ENCODE measurements at regions not wholly inside any gene's neighbourhood (a gene's known extent, or its start where the extent isn't known, plus 50 kb on each side); places are given as distances from the start of the nearest gene placed in this dataset.

DNA sequence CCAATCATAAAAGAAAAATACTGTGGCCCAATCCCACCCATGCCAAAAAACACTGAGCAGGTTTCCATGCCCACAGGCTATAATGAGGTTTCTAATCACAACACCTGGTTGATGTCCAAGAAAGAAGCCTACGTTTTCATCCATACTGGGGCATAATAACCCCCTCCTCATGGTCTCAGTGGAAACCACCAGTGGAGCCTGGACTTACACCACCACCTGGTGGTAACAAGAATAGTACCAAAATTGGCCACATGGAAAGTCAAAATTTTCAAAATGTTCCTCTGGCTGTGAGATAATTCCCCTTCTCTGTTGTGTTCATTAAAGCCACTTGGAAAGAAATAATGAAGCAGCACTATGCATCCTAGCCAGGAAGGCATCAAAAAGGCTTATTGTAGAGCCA, 687.3 kb upstream of the ST8SIA4 start:
- no peaks in the 10 kb centered on the region for H3K27me3 ChIP-seq (ENCODE audit: insufficient read depth, low read length, poor library complexity, severe bottlenecking)
- no peak overlapping the region for H2AFZ ChIP-seq (ENCODE audit: low read length)
- no peak overlapping the region for H3K4me2 ChIP-seq (ENCODE audit: low read depth, low read length, poor library complexity, severe bottlenecking)
- no peak overlapping the region for H3K9ac ChIP-seq (ENCODE audit: low read depth, low read length, poor library complexity, severe bottlenecking)
- TF ChIP-seq, protein P1, sequence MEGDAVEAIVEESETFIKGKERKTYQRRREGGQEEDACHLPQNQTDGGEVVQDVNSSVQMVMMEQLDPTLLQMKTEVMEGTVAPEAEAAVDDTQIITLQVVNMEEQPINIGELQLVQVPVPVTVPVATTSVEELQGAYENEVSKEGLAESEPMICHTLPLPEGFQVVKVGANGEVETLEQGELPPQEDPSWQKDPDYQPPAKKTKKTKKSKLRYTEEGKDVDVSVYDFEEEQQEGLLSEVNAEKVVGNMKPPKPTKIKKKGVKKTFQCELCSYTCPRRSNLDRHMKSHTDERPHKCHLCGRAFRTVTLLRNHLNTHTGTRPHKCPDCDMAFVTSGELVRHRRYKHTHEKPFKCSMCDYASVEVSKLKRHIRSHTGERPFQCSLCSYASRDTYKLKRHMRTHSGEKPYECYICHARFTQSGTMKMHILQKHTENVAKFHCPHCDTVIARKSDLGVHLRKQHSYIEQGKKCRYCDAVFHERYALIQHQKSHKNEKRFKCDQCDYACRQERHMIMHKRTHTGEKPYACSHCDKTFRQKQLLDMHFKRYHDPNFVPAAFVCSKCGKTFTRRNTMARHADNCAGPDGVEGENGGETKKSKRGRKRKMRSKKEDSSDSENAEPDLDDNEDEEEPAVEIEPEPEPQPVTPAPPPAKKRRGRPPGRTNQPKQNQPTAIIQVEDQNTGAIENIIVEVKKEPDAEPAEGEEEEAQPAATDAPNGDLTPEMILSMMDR (conservative IDR thresholded peaks at IDR 0.05; ENCODE audit: low read length), result peak; percentile 55
- no peak for TF ChIP-seq EZH2phosphoT487 (IDR thresholded peaks at IDR 0.05; ENCODE audit: borderline replicate concordance)
- H3F3A ChIP-seq (ENCODE audit: low read depth), result no peaks in the 10 kb centered on the region
- no peaks in the 10 kb centered on the region for H3K9me2 ChIP-seq (replicated peaks; ENCODE audit: low read depth, low read length)
- no peak overlapping the region for H3K4me3 ChIP-seq (ENCODE audit: low read length, poor library complexity, severe bottlenecking)
- H3K79me2 ChIP-seq (ENCODE audit: insufficient read depth, low read length), result no peaks in the 10 kb centered on the region
- no peaks in the 10 kb centered on the region for H4K20me1 ChIP-seq (ENCODE audit: insufficient read depth, low read length, poor library complexity, severe bottlenecking)
- H3K9me3 ChIP-seq (ENCODE audit: insufficient read depth, low read depth, low read length), result no peaks in the 10 kb centered on the region
- H3K36me3 ChIP-seq (ENCODE audit: insufficient read depth, low read length), result no peaks in the 10 kb centered on the region
- H3K4me1 ChIP-seq (ENCODE audit: insufficient read depth, low read length, poor library complexity, severe bottlenecking), result no peaks in the 10 kb centered on the region

DNA sequence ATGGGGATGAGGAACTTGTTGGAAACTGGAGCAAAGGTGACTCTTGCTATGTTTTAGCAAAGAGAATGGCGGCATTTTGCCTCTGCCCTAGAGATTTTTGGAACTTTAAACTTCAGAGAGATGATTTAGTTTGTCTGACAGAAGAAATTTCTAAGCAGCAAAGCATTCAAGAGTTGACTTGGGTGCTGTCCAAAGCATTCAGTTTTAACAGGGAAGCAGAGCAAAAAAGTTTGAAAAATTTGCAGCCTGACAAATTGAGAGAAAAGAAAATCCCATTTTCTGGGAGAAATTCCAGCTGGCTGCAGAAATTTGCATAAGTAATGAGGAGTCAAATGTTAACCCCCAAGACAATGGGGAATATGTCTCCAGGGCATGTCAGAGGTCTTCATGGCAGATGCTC, 682.3 kb upstream of the ST8SIA4 start:
- H2AFZ ChIP-seq (ENCODE audit: low read length), result no peak overlapping the region
- no peak overlapping the region for H3K4me2 ChIP-seq (ENCODE audit: low read depth, low read length, poor library complexity, severe bottlenecking)
- no peaks in the 10 kb centered on the region for H3K4me1 ChIP-seq (ENCODE audit: insufficient read depth, low read length, poor library complexity, severe bottlenecking)
- H3K79me2 ChIP-seq (ENCODE audit: insufficient read depth, low read length), result no peaks in the 10 kb centered on the region
- no peaks in the 10 kb centered on the region for H3K9me3 ChIP-seq (ENCODE audit: insufficient read depth, low read depth, low read length)
- TF ChIP-seq EZH2phosphoT487 (IDR thresholded peaks at IDR 0.05; ENCODE audit: borderline replicate concordance), result no peak
- TF ChIP-seq, protein P1 (conservative IDR thresholded peaks at IDR 0.05; ENCODE audit: low read length), result no peak
- H3K9me2 ChIP-seq (replicated peaks; ENCODE audit: low read depth, low read length), result no peaks in the 10 kb centered on the region
- H3K36me3 ChIP-seq (ENCODE audit: insufficient read depth, low read length), result no peaks in the 10 kb centered on the region
- H4K20me1 ChIP-seq (ENCODE audit: insufficient read depth, low read length, poor library complexity, severe bottlenecking), result no peaks in the 10 kb centered on the region
- H3F3A ChIP-seq (ENCODE audit: low read depth), result no peaks in the 10 kb centered on the region
- H3K4me3 ChIP-seq (ENCODE audit: low read length, poor library complexity, severe bottlenecking), result no peak overlapping the region
- H3K9ac ChIP-seq (ENCODE audit: low read depth, low read length, poor library complexity, severe bottlenecking), result no peak overlapping the region
- no peaks in the 10 kb centered on the region for H3K27me3 ChIP-seq (ENCODE audit: insufficient read depth, low read length, poor library complexity, severe bottlenecking)

DNA sequence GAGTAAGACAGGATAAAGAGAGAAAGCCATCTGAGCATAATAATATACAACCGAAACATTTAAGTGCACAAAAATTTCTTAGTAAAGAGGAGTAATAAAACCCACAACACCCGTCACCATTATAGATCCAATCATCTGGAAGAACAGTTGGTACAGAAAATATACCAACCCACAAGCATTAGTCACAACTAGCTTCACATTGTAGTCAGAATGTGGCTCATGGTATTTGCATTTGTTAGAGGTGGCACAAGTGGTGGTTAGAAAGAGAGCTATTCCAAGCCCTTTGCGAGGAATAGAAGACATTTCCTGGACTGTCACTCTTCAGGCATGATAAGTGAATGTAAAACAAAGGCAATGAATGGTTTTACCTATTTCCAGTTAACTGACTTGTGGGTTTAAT, 677.5 kb upstream of the ST8SIA4 start:
- H3K4me2 ChIP-seq (ENCODE audit: low read depth, low read length, poor library complexity, severe bottlenecking), result no peak overlapping the region
- H3K27me3 ChIP-seq (ENCODE audit: insufficient read depth, low read length, poor library complexity, severe bottlenecking), result no peaks in the 10 kb centered on the region
- H3F3A ChIP-seq (ENCODE audit: low read depth), result no peaks in the 10 kb centered on the region
- no peak overlapping the region for H3K9ac ChIP-seq (ENCODE audit: low read depth, low read length, poor library complexity, severe bottlenecking)
- no peak overlapping the region for H2AFZ ChIP-seq (ENCODE audit: low read length)
- H3K9me3 ChIP-seq (ENCODE audit: insufficient read depth, low read depth, low read length), result no peaks in the 10 kb centered on the region
- no peaks in the 10 kb centered on the region for H4K20me1 ChIP-seq (ENCODE audit: insufficient read depth, low read length, poor library complexity, severe bottlenecking)
- H3K36me3 ChIP-seq (ENCODE audit: insufficient read depth, low read length), result no peaks in the 10 kb centered on the region
- TF ChIP-seq, protein P1 (conservative IDR thresholded peaks at IDR 0.05; ENCODE audit: low read length), result no peak
- no peak for TF ChIP-seq EZH2phosphoT487 (IDR thresholded peaks at IDR 0.05; ENCODE audit: borderline replicate concordance)
- H3K79me2 ChIP-seq (ENCODE audit: insufficient read depth, low read length), result no peaks in the 10 kb centered on the region
- no peaks in the 10 kb centered on the region for H3K4me1 ChIP-seq (ENCODE audit: insufficient read depth, low read length, poor library complexity, severe bottlenecking)
- H3K4me3 ChIP-seq (ENCODE audit: low read length, poor library complexity, severe bottlenecking), result no peak overlapping the region
- no peaks in the 10 kb centered on the region for H3K9me2 ChIP-seq (replicated peaks; ENCODE audit: low read depth, low read length)
